ENCODE measurements at regions not wholly inside any gene's neighbourhood (a gene's known extent, or its start where the extent isn't known, plus 50 kb on each side); places are given as distances from the start of the nearest gene placed in this dataset.

GRCh38 chr4:19992471-19993093, 259.1 kb upstream of the SLIT2 start:
- no peak for TF ChIP-seq CTCF (IDR thresholded peaks at IDR 0.05)
- no peak for TF ChIP-seq POLR2A (IDR thresholded peaks at IDR 0.05)
